Erythroblast (primary cell): ENCODE measurements at regions not wholly inside any gene's neighbourhood (a gene's known extent, or its start where the extent isn't known, plus 50 kb on each side); places are given as distances from the start of the nearest gene placed in this dataset.

ENCODE experiments used
- GATA1 ChIP-seq: IDR thresholded peaks from 2 replicates; pipeline ENCODE4 v1.6.1; 2011; ENCODE audit warnings: low read depth, mild to moderate bottlenecking, control low read depth, low read length, moderate library complexity
- POLR2A ChIP-seq: IDR thresholded peaks from 2 replicates; pipeline ENCODE4 v1.6.1; 2011; ENCODE audit warnings: mild to moderate bottlenecking, low read length

DNA sequence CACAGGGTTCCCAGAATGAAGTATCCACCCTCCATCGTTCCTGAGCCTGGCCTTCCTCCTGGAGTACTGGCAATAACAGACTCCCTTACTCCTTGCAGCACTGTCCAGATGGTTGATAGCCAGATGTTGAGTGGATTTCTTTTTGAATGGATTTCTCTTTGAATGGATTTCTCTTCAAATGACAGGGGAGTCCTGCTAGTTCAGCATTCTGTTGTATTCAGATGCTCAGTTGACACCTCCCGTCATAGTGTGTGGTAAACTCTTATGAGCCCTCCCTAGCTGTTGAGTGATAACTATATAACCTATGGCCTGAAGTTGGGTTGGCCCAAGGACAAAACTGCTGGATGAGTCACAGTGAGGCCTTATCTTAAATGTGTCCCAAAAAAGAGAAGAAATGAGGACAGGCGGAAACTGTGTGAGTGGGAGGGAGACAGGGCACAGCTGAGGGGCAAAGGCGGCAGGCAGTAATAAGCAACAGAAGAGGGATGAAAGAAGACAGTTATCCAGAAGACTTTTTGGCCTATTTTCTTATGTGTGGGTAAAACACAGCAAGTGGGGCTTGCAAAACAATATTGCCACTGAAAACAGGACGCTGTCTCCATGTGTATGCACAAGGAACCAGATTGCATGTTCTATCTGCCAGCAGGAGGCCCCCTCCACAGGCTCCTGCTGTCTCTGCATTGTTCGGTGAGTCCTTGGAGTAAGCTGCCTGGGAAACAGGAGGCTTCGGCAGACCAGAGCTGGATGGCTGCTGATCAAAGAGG is 209.5 kb upstream of the S1PR3 start:
- TF ChIP-seq POLR2A (no peak), GATA1 (no peak)
